GM12878 (cell line): ENCODE measurements at regions not wholly inside any gene's neighbourhood (a gene's known extent, or its start where the extent isn't known, plus 50 kb on each side); places are given as distances from the start of the nearest gene placed in this dataset.

Experiments used
- ATAC-seq: fragments of 200-7000 bp; cut with Tn5 transposase; 3 replicates; pipeline ENCODE4 v1.9.1; 2020; ENCODE audit warnings: mild to moderate bottlenecking, moderate library complexity
- BruUV-seq: library from RNA; stranded (reverse); fragments of 400-500 nt; replicated peaks from 2 replicates; lab custom pipeline; 2021; lab: Mats Ljungman, UMichigan
- CTCF ChIA-PET: fragments of 300-600 bp; sonication (Branson Sonifier 250); formaldehyde crosslinking; extraction: SDS; loops from one replicate; lab custom pipeline; 2021; ENCODE audit warnings: inconsistent platforms; lab: Yijun Ruan, JAX
- POLR2A ChIA-PET: fragments of 350-600 bp; formaldehyde crosslinking; extraction: SDS; loops from one replicate; lab custom pipeline; 2021; ENCODE audit warnings: inconsistent platforms; lab: Charles Lee
- RAD21 ChIA-PET: fragments of 300-600 bp; sonication (Branson Sonifier 250); formaldehyde crosslinking; loops from one replicate; lab custom pipeline; 2023; ENCODE audit warnings: antibody characterized with exemption; ENCODE audit not compliant: unreplicated experiment; lab: Charles Lee
- SMC1A ChIA-PET: fragments of 300-600 bp; sonication (Branson Sonifier 250); formaldehyde crosslinking; loops from one replicate; lab custom pipeline; 2023; ENCODE audit not compliant: unreplicated experiment, uncharacterized antibody; lab: Charles Lee
- DNase-seq: peaks from one replicate; pipeline ENCODE4 v3.0.0-alpha.2; 2011; ENCODE audit warnings: low read depth, low spot score
- FAIRE-seq: peaks from 3 replicates; lab custom pipeline; 2011; peaks lifted over from hg19 to GRCh38; lab: Jason Lieb, UNC
- H2AFZ ChIP-seq: 2 replicates; pipeline ENCODE4 v1.6.0; 2011; ENCODE audit warnings: low read depth, low read length, control low read depth; ENCODE audit not compliant: control insufficient read depth
- H3K27ac ChIP-seq: 2 replicates; pipeline ENCODE4 v1.5.1; 2011; ENCODE audit warnings: control low read depth; ENCODE audit not compliant: control insufficient read depth, insufficient read depth
- H3K27me3 ChIP-seq, 2 experiments: replicated peaks in 1 of 2; 2 replicates each; pipeline versions ENCODE4 v1.6.0 to v1.6.1; 2011; ENCODE audit warnings: low read length in 1 of 2; ENCODE audit not compliant: control insufficient read depth in 2 of 2, insufficient read depth in 2 of 2
- H3K36me3 ChIP-seq, 2 experiments: 2 replicates each; pipeline ENCODE4 v1.5.1; 2011; ENCODE audit warnings: low read length in 1 of 2; ENCODE audit not compliant: control insufficient read depth in 2 of 2, insufficient read depth in 2 of 2
- H3K4me1 ChIP-seq: 2 replicates; pipeline ENCODE4 v1.6.1; 2011; ENCODE audit warnings: mild to moderate bottlenecking, low read length, moderate library complexity, mixed read lengths; ENCODE audit not compliant: control insufficient read depth, insufficient read depth
- H3K4me2 ChIP-seq: 2 replicates; pipeline ENCODE4 v1.6.0; 2011; ENCODE audit warnings: control low read depth; ENCODE audit not compliant: control insufficient read depth, insufficient read depth
- H3K4me3 ChIP-seq: fragments of 200-600 bp; sonication (generic); 2 replicates; pipeline ENCODE4 v1.5.1; 2016
- H3K79me2 ChIP-seq: 2 replicates; pipeline ENCODE4 v1.6.0; 2011; ENCODE audit warnings: low read length; ENCODE audit not compliant: control insufficient read depth, insufficient read depth
- H3K9ac ChIP-seq: 2 replicates; pipeline ENCODE4 v1.8.0; 2011; ENCODE audit warnings: low read length, control low read depth, mixed read lengths; ENCODE audit not compliant: control insufficient read depth, insufficient read depth
- H3K9me3 ChIP-seq: replicated peaks from 3 replicates; pipeline ENCODE4 v1.5.1; 2011; ENCODE audit warnings: mild to moderate bottlenecking, low read length; ENCODE audit not compliant: control insufficient read depth, insufficient read depth
- H4K20me1 ChIP-seq: 2 replicates; pipeline ENCODE4 v1.6.0; 2011; ENCODE audit not compliant: control insufficient read depth, insufficient read depth
- BACH1 ChIP-seq: fragments of 450-650 bp; IDR thresholded peaks from 2 replicates; pipeline ENCODE4 v1.6.1; 2017; ENCODE audit warnings: mild to moderate bottlenecking, borderline replicate concordance
- BHLHE40 ChIP-seq, 2 experiments: fragments of 450-650 bp in 1 of 2; IDR thresholded peaks; 2 replicates each; pipeline ENCODE4 v1.6.1; 2011 to 2017; ENCODE audit warnings: low read depth in 2 of 2, borderline replicate concordance in 1 of 2, improper control_type of control experiment in 1 of 2, low read length in 1 of 2, mild to moderate bottlenecking in 1 of 2
- CEBPB ChIP-seq, 2 experiments: fragments of 150-350 bp in 1 of 2; IDR thresholded peaks; 2 replicates each; pipeline ENCODE4 v1.6.1; 2012 to 2014; ENCODE audit warnings: low read depth in 2 of 2, low read length in 2 of 2, borderline replicate concordance in 1 of 2, inconsistent platforms in 1 of 2
- GABPA ChIP-seq: IDR thresholded peaks from 2 replicates; pipeline ENCODE4 v1.6.1; 2014; ENCODE audit warnings: antibody characterized with exemption, low read depth, mild to moderate bottlenecking, inconsistent platforms
- MEF2B ChIP-seq: fragments of 450-650 bp; IDR thresholded peaks from 2 replicates; pipeline ENCODE4 v1.6.1; 2018; ENCODE audit warnings: mild to moderate bottlenecking, moderate library complexity; ENCODE audit not compliant: partially characterized antibody, poor library complexity, severe bottlenecking
- SMAD5 ChIP-seq: IDR thresholded peaks from 2 replicates; pipeline ENCODE4 v1.6.1; 2016; ENCODE audit warnings: antibody characterized with exemption, low read depth
- SREBF1 ChIP-seq: IDR thresholded peaks from 2 replicates; pipeline ENCODE4 v1.6.1; 2012; ENCODE audit warnings: mild to moderate bottlenecking, low read length
- ZSCAN29 ChIP-seq: fragments of 450-650 bp; IDR thresholded peaks from 2 replicates; pipeline ENCODE4 v1.6.1; 2017; ENCODE audit warnings: mild to moderate bottlenecking, moderate library complexity
- WGBS: methylation state at CpG from one replicate; pipeline ENCODE4 v1.1.6; 2016; ENCODE audit warnings: low lambda C conversion rate; ENCODE audit not compliant: insufficient replicate concordance, insufficient coverage; ENCODE audit errors: missing lambda C conversion rate; 5-methylcytosine and 5-hydroxymethylcytosine counted together
- in situ Hi-C: fragments of 300-500 bp; cut with MboI; formaldehyde crosslinking; loops from 9 replicates; pipeline ENCODE4 v1.14.3; 2018; ENCODE audit warnings: mixed read lengths
- intact Hi-C: fragments of 100-400 bp; cut with micrococcal nuclease; formaldehyde crosslinking; loops from one replicate; pipeline ENCODE4 v1.14.2; 2022; ENCODE audit not compliant: unreplicated experiment
- TF ChIP-seq, protein P1 (sequence below): fragments of 450-650 bp; IDR thresholded peaks from 2 replicates; pipeline ENCODE4 v1.6.1; 2017; ENCODE audit warnings: mild to moderate bottlenecking, moderate library complexity

GRCh38 chr5:155342956-155343355 lies 329.4 kb downstream of the KIF4B start:
- no peak for TF ChIP-seq ZSCAN29
- TF ChIP-seq GABPA = no peak
- no peak for TF ChIP-seq BACH1
- TF ChIP-seq SREBF1 = no peak
- TF ChIP-seq SMAD5 = no peak
- TF ChIP-seq MEF2B = no peak
- TF ChIP-seq CEBPB (IDR thresholded peaks at IDR 0.05; ENCODE audit: borderline replicate concordance in 1 of 2, low read depth in 2 of 2, low read length in 2 of 2) = no peak
- TF ChIP-seq BHLHE40 (IDR thresholded peaks at IDR 0.05; ENCODE audit: borderline replicate concordance in 1 of 2, low read depth in 2 of 2, low read length in 1 of 2) = no peak
- TF ChIP-seq, protein P1, sequence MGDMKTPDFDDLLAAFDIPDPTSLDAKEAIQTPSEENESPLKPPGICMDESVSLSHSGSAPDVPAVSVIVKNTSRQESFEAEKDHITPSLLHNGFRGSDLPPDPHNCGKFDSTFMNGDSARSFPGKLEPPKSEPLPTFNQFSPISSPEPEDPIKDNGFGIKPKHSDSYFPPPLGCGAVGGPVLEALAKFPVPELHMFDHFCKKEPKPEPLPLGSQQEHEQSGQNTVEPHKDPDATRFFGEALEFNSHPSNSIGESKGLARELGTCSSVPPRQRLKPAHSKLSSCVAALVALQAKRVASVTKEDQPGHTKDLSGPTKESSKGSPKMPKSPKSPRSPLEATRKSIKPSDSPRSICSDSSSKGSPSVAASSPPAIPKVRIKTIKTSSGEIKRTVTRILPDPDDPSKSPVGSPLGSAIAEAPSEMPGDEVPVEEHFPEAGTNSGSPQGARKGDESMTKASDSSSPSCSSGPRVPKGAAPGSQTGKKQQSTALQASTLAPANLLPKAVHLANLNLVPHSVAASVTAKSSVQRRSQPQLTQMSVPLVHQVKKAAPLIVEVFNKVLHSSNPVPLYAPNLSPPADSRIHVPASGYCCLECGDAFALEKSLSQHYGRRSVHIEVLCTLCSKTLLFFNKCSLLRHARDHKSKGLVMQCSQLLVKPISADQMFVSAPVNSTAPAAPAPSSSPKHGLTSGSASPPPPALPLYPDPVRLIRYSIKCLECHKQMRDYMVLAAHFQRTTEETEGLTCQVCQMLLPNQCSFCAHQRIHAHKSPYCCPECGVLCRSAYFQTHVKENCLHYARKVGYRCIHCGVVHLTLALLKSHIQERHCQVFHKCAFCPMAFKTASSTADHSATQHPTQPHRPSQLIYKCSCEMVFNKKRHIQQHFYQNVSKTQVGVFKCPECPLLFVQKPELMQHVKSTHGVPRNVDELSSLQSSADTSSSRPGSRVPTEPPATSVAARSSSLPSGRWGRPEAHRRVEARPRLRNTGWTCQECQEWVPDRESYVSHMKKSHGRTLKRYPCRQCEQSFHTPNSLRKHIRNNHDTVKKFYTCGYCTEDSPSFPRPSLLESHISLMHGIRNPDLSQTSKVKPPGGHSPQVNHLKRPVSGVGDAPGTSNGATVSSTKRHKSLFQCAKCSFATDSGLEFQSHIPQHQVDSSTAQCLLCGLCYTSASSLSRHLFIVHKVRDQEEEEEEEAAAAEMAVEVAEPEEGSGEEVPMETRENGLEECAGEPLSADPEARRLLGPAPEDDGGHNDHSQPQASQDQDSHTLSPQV = no peak
- Histone ChIP-seq H3K4me1 (no peaks in the 10 kb centered on the region), H3K36me3 (no peaks in the 10 kb centered on the region), H3K27me3 (peaks cover 0 to 2% of the 10 kb centered on the region in 2 experiments; a peak in 1 of 4 replicates), H4K20me1 (no peaks in the 10 kb centered on the region), H2AFZ (no peak overlapping the region), H3K9ac (no peak overlapping the region), H3K9me3 (no peaks in the 10 kb centered on the region), H3K4me2 (no peak overlapping the region), H3K4me3 (no peak overlapping the region), H3K79me2 (no peaks in the 10 kb centered on the region), H3K27ac (no peak overlapping the region)
- DNase-seq (no peak), FAIRE-seq (no peak), ATAC-seq (no peak)
- CTCF ChIA-PET = interaction anchor here (1.3 kb wide), 1 partner anchor 8 kb away, joined by 3 read pairs; no protein-coding TSS in a partner anchor
- WGBS = 14% methylated on average over 2 of the region's 2 CpGs
- intact Hi-C loops (no loop called here), in situ Hi-C loops (no loop called here)
- RAD21 ChIA-PET = no interaction called here
- SMC1A ChIA-PET = no interaction called here
- no TSS peak for BruUV-seq
- POLR2A ChIA-PET = no interaction called here
